Esophagus (tissue), 2 donors: ENCODE measurements at regions not wholly inside any gene's neighbourhood (a gene's known extent, or its start where the extent isn't known, plus 50 kb on each side); places are given as distances from the start of the nearest gene placed in this dataset.

Experiments
- H3K27ac ChIP-seq, 2 donors: one replicate each; pipeline ENCODE4 v1.5.1; 2013; ENCODE audit warnings: low read depth in 2 of 2, mild to moderate bottlenecking in 2 of 2, inconsistent platforms in 1 of 2, low read length in 1 of 2, moderate library complexity in 1 of 2
- H3K27me3 ChIP-seq, 2 donors: one replicate each; pipeline ENCODE4 v1.6.1; 2013; ENCODE audit warnings: low read length in 2 of 2, control low read depth in 1 of 2, mild to moderate bottlenecking in 1 of 2; ENCODE audit not compliant: insufficient read depth in 2 of 2, control insufficient read depth in 1 of 2
- H3K36me3 ChIP-seq, 2 donors: one replicate each; pipeline ENCODE4 v1.6.1; 2013; ENCODE audit warnings: low read length in 1 of 2; ENCODE audit not compliant: control insufficient read depth in 2 of 2, insufficient read depth in 2 of 2
- H3K4me1 ChIP-seq, 2 donors: one replicate each; pipeline ENCODE4 v1.6.1; 2013; ENCODE audit warnings: low read length in 1 of 2; ENCODE audit not compliant: control insufficient read depth in 2 of 2, insufficient read depth in 2 of 2
- H3K4me3 ChIP-seq, 2 donors: one replicate each; pipeline ENCODE4 v1.5.1; 2013; ENCODE audit warnings: low read length in 2 of 2, mild to moderate bottlenecking in 2 of 2, low read depth in 1 of 2, moderate library complexity in 1 of 2
- H3K9me3 ChIP-seq, 2 donors: one replicate each; pipeline ENCODE4 v1.6.1; 2013; ENCODE audit warnings: mild to moderate bottlenecking in 2 of 2, low read depth in 1 of 2, low read length in 1 of 2, moderate library complexity in 1 of 2; ENCODE audit not compliant: control insufficient read depth in 2 of 2, insufficient read depth in 1 of 2
- WGBS, 2 donors: extraction: QIAGEN DNeasy Blood & Tissue Kit; methylation state at CpG; one replicate each; pipeline ENCODE4 v1.1.7; 2013; 5-methylcytosine and 5-hydroxymethylcytosine counted together
- donor health status: healthy with polysubstance abuse.
- donor health status: Bipolar disorder and iron deficiency.

DNA sequence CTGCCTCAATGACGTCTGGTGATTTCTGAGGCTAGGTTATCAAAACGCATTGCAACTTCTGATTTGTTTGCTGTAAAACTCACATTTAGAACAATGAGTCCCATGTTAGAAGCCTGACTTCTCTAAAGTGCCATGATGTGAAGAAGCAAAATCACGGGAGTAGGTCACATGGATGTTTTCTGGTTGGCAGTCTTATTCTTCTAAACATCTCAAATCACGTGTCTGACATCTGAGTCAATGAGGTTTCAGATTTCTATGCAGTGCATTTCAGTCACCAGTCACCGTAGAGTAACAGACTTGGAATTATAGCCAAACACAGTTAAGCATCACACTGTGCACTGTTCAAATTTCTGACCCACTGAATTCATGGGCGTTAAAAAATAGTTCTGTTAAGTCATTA, 482.1 kb downstream of the TMA16 start:
- WGBS, 2 donors: 75 to 76% methylated on average over 6 of the region's 6 CpGs

DNA sequence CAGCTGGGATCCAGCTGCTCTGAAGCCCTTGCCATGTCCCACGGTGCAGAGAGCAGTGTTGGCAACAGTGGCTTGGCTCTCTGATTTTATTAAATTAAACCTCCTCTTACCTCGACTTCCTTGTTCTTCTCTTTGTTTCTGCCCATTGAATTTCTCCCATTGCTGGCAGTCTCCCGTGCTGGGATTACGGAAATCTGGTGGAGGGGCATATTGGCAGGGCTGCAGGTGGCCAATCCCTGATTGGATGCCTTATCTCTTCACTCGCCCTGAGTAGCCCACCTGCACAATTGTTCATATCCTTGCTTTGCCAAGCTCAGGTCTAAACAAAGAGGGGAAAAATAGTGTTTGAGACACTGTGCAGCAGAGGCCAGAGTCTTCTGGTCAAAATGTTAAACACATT, 493.9 kb downstream of the TMA16 start:
- no peaks in the 10 kb centered on the region for H3K9me3 ChIP-seq
- 63 to 69% methylated on average over 5 of the region's 5 CpGs for WGBS, 2 donors
- no peak overlapping the region for H3K27ac ChIP-seq
- no peak overlapping the region for H3K4me3 ChIP-seq
- no peaks in the 10 kb centered on the region for H3K36me3 ChIP-seq
- no peaks in the 10 kb centered on the region for H3K4me1 ChIP-seq
- no peaks in the 10 kb centered on the region for H3K27me3 ChIP-seq

More for the DNA sequence above, 482.1 kb downstream of the TMA16 start:
- H3K9me3 ChIP-seq: no peaks in the 10 kb centered on the region
- no peaks in the 10 kb centered on the region for H3K36me3 ChIP-seq
- H3K4me3 ChIP-seq: no peak overlapping the region
- H3K27me3 ChIP-seq: no peaks in the 10 kb centered on the region
- H3K4me1 ChIP-seq: no peaks in the 10 kb centered on the region
- H3K27ac ChIP-seq: no peak overlapping the region

DNA sequence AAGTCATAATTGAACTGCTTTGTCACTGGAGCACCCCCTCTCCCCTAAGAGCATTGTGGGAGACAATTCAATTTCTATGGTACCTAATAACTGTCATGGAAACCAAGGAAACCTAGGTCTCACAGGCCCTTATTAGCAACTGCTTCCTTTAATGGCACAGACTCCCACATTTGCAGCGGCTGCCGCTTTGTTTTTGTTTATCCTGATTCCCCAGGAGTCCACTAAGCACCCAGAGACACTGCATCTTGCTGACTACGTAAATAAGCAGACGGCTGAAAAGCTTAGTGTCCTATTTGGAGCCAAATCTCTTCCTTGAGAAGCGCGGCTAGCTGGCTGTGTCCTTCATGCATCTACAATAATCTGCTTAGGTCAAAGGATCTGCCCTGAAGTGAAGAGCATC, 494.4 kb downstream of the TMA16 start:
- Histone ChIP-seq H3K36me3 (no peaks in the 10 kb centered on the region), H3K27ac (no peak overlapping the region), H3K27me3 (no peaks in the 10 kb centered on the region), H3K4me3 (no peak overlapping the region), H3K4me1 (no peaks in the 10 kb centered on the region), H3K9me3 (no peaks in the 10 kb centered on the region)
- WGBS, 2 donors: 57 to 61% methylated on average over 6 of the region's 6 CpGs

DNA sequence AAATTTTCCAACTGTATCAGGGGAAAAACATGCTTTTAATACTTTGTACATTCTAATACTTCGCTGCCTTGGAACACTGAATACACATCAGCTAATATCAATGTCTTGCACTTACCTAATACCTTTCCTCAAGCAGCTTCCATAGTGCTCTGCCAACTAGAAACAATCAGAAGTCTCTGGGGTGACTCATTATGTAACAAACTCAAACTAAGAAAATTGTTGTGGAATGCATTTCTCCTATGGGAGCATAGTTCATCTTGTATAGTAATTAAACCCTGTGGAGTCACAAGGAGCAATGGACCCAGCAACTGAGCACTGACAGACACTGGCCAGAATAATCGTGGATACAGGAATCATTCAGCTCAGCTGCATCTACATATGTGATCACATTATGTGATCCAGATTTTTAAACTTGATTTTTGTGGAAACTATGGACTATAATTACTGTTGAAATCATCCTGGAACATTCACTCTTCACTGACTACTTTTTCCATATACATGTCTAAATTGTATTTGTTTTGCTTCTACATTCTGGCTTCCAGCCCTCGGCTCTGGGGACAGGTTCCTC, 496.9 kb downstream of the TMA16 start:
- no peaks in the 10 kb centered on the region for H3K9me3 ChIP-seq
- H3K27me3 ChIP-seq: no peaks in the 10 kb centered on the region
- H3K27ac ChIP-seq: no peak overlapping the region
- no peaks in the 10 kb centered on the region for H3K36me3 ChIP-seq
- no peaks in the 10 kb centered on the region for H3K4me1 ChIP-seq
- no peak overlapping the region for H3K4me3 ChIP-seq
- 61 to 62% methylated on average over 3 of the region's 3 CpGs for WGBS, 2 donors

DNA sequence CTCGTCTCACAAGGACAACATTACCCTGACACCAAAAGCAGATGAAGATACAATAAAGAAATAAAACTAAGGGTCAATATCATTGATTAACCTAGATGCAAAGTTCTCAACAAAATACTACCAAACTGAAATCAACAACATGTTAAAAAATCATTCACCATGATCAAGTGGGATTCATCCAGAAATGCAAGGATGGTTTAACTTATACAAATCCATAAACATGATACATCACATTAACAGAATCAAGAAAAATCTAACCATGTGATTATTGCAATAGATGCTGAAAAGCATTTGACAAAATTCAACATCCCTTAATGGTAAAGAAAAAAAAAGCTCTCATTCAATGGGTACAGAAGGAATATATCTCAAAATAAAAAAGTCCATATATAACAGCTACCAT, 514.9 kb downstream of the TMA16 start:
- Histone ChIP-seq H3K27me3 (no peaks in the 10 kb centered on the region), H3K36me3 (no peaks in the 10 kb centered on the region), H3K9me3 (no peaks in the 10 kb centered on the region), H3K4me3 (no peak overlapping the region), H3K4me1 (no peaks in the 10 kb centered on the region), H3K27ac (no peak overlapping the region)
- 69 to 83% methylated on average over 1 of the region's 1 CpG for whole genome bisulfite sequencing, 2 donors

DNA sequence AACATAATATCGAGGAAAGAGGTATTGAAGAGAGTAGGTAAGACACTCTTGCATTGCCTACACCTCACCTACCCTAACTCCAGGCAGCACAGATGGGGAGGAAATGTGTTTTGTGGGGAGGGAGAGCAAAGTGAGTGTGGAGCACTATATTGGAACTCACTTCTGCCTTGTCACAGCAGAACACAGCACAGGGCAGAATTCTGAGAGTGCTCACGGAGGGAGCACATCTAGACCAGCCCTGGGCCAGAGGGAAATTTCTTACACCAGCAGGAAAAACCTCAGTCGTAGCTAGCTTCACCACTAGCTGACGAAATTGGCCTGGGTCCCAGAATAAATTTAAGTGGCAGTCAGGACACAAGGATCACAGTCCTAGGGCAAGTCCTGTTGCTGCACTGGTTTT, 517.3 kb downstream of the TMA16 start:
- no peak overlapping the region for H3K4me3 ChIP-seq
- H3K4me1 ChIP-seq: no peaks in the 10 kb centered on the region
- H3K9me3 ChIP-seq: no peaks in the 10 kb centered on the region
- H3K27ac ChIP-seq: no peak overlapping the region
- no peaks in the 10 kb centered on the region for H3K27me3 ChIP-seq
- H3K36me3 ChIP-seq: no peaks in the 10 kb centered on the region
- 66 to 69% methylated on average over 4 of the region's 4 CpGs for WGBS, 2 donors

DNA sequence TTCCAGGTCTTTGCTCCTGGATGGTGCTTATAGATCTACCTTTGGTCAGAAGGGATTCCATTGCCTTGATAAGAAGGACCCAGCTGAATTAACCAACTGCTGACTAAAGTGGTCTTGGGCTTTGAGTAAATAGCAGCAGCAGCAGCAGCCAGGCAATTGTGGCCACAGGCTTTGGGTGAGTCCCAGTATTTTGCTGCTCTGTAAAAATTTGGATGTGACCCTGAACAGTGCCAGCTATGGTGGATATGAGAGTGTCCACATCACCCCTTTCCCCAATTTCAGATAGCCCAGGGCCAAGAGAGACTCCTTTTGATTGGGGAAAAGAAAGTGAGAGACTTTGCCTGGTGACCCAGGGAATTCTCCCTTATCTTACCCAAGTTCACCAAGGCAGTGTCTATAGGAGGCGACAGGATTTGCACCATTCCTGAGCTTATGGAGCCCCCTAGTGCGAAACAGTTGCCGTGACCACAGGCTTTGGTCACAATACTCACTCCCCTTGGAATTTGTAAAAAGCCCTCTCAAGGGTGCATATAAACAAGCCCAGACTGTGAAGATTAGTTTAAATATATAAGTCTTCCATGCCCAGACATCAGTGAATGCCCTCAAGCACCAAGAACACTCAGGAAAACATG, 518.0 kb downstream of the TMA16 start:
- no peak overlapping the region for H3K4me3 ChIP-seq
- no peaks in the 10 kb centered on the region for H3K27me3 ChIP-seq
- H3K27ac ChIP-seq: no peak overlapping the region
- H3K36me3 ChIP-seq: no peaks in the 10 kb centered on the region
- no peaks in the 10 kb centered on the region for H3K9me3 ChIP-seq
- 12 to 13% methylated on average over 3 of the region's 3 CpGs for WGBS, 2 donors
- no peaks in the 10 kb centered on the region for H3K4me1 ChIP-seq

DNA sequence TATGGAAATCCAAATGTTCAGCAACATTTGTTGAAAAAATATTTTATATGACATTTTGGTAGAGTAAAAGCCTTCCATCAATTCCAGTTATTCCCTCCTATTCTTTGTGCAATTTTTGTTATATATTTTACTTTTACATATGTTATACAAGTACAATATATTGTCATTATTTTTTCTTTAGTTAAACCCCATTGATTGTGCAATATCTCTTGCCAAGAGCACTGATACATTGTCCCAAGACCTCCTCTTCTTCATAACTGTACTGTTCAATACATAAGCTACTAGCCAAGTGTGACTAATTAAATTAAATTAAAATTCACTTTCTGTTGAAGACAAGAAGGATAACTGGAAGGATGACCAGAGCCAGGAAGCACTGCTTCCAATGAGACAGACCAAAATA, 527.5 kb downstream of the TMA16 start:
- no peak overlapping the region for H3K27ac ChIP-seq
- H3K4me1 ChIP-seq: no peaks in the 10 kb centered on the region
- H3K36me3 ChIP-seq: no peaks in the 10 kb centered on the region

DNA sequence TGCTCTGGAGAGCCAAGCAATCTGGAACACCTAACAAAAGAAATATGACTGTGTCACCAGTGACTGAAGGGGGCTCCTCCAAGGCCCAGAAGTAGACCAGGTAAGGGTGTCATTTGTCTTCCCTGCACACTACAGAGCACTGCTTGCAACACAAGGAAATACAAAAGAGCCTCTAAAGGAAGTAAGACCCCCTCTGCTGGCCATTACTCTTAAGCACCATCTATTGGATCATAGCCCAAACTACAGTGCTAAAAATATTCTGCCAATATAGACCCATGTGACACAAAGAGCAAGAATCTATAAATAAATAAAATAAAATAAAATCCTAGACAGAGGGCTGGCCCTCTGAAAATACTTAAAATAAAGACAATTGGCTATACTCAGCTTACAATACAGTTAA, 528.7 kb downstream of the TMA16 start:
- no peaks in the 10 kb centered on the region for H3K4me1 ChIP-seq
- H3K36me3 ChIP-seq: no peaks in the 10 kb centered on the region
- H3K9me3 ChIP-seq: no peaks in the 10 kb centered on the region
- no peak overlapping the region for H3K4me3 ChIP-seq
- H3K27me3 ChIP-seq: no peaks in the 10 kb centered on the region
- H3K27ac ChIP-seq: no peak overlapping the region

More for the DNA sequence above, 527.5 kb downstream of the TMA16 start:
- Histone ChIP-seq H3K4me3 (no peak overlapping the region), H3K9me3 (no peaks in the 10 kb centered on the region), H3K27me3 (no peaks in the 10 kb centered on the region)

DNA sequence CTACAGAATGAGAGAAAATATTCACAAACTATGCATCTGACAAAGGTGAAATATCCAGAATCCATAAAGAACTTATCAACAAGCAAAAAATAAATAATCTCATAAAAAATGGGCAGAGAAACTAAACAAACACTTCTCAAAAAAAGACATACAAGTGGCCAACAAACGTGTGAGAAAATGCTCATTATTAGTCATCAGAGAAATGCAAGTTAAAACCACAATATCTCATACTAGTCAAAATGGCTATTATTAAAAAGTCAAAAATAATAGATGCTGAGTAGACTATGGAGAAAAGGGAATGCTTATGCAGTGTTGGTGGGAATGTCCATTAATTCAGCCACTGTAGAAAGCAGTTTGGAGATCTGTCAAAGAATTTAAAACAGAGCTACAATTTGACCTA, 533.3 kb downstream of the TMA16 start:
- peaks cover 0 to 3% of the 10 kb centered on the region in 2 donors for H3K9me3 ChIP-seq
- WGBS, 2 donors: 33 to 61% methylated on average over 1 of the region's 1 CpG
- no peaks in the 10 kb centered on the region for H3K36me3 ChIP-seq
- H3K4me3 ChIP-seq: no peak overlapping the region
- H3K4me1 ChIP-seq: no peaks in the 10 kb centered on the region
- H3K27ac ChIP-seq: no peak overlapping the region
- H3K27me3 ChIP-seq: no peaks in the 10 kb centered on the region
